CD4-positive, alpha-beta T cell (primary cell): ENCODE measurements at regions not wholly inside any gene's neighbourhood (a gene's known extent, or its start where the extent isn't known, plus 50 kb on each side); places are given as distances from the start of the nearest gene placed in this dataset.

Experiments
- ATAC-seq: fragments of 200-7000 bp; cut with Tn5 transposase; one replicate; pipeline ENCODE4 v1.10.0; 2022; ENCODE audit warnings: mild to moderate bottlenecking; ENCODE audit not compliant: poor library complexity
- CTCF ChIA-PET: fragments of 350-600 bp; sonication (Branson Sonifier 250); formaldehyde crosslinking; loops from one replicate; lab custom pipeline; 2021; ENCODE audit warnings: antibody characterized with exemption, inconsistent platforms; lab: Charles Lee
- POLR2A ChIA-PET: fragments of 350-600 bp; sonication (Branson Sonifier 250); formaldehyde crosslinking; loops from one replicate; lab custom pipeline; 2021; ENCODE audit warnings: antibody characterized with exemption, inconsistent platforms; lab: Charles Lee
- DNase-seq, 14 experiments: peaks; one replicate each; pipeline ENCODE4 v3.0.0-alpha.2; 2013 to 2020; ENCODE audit warnings: mixed read lengths in 2 of 14
- H3K27ac ChIP-seq, 2 donors: one replicate each; pipeline versions ENCODE4 v1.5.1 to v1.7.0; 2013; ENCODE audit warnings: low read length in 2 of 2, low read depth in 1 of 2, mild to moderate bottlenecking in 1 of 2
- H3K27me3 ChIP-seq, 2 experiments: 1 replicate in 1 of 2; 2 replicates in 1 of 2; pipeline versions ENCODE4 v1.6.1 to v1.7.0; 2013; ENCODE audit warnings: low read length in 2 of 2, control low read depth in 1 of 2, mild to moderate bottlenecking in 1 of 2, moderate library complexity in 1 of 2; ENCODE audit not compliant: insufficient read depth in 2 of 2, control insufficient read depth in 1 of 2
- H3K36me3 ChIP-seq: one replicate; pipeline ENCODE4 v1.6.1; 2013; ENCODE audit warnings: low read length, control low read depth; ENCODE audit not compliant: insufficient read depth
- H3K4me1 ChIP-seq: one replicate; pipeline ENCODE4 v1.6.1; 2013; ENCODE audit warnings: low read length, control low read depth; ENCODE audit not compliant: insufficient read depth
- H3K4me3 ChIP-seq: one replicate; pipeline ENCODE4 v1.5.1; 2013; ENCODE audit warnings: mild to moderate bottlenecking, low read length, moderate library complexity
- H3K9me3 ChIP-seq, 2 experiments: 1 replicate in 1 of 2; 2 replicates in 1 of 2; pipeline versions ENCODE4 v1.6.1 to v1.7.0; 2013; ENCODE audit warnings: low read length in 2 of 2, mild to moderate bottlenecking in 2 of 2, control low read depth in 1 of 2, moderate library complexity in 1 of 2; ENCODE audit not compliant: control insufficient read depth in 1 of 2, insufficient read depth in 1 of 2
- H3K27ac Mint-ChIP-seq: one replicate; pipeline ENCODE4 v1.8.0; 2020; ENCODE audit warnings: mixed read lengths
- H3K27me3 Mint-ChIP-seq: one replicate; pipeline ENCODE4 v1.8.0; 2021; ENCODE audit warnings: mixed read lengths
- H3K36me3 Mint-ChIP-seq: one replicate; pipeline ENCODE4 v1.8.0; 2021; ENCODE audit warnings: low read depth, mixed read lengths
- H3K4me1 Mint-ChIP-seq: one replicate; pipeline ENCODE4 v1.8.0; 2021; ENCODE audit warnings: low read depth, mixed read lengths
- H3K4me3 Mint-ChIP-seq: one replicate; pipeline ENCODE4 v1.8.0; 2020; ENCODE audit warnings: mild to moderate bottlenecking, mixed read lengths
- H3K9me3 Mint-ChIP-seq: one replicate; pipeline ENCODE4 v1.8.0; 2020; ENCODE audit warnings: mixed read lengths
- intact Hi-C, 2 experiments: fragments of 100-400 bp; cut with DNase I in 1 of 2; cut with micrococcal nuclease in 1 of 2; formaldehyde crosslinking; loops; one replicate each; pipeline versions ENCODE4 v1.15.1 to v1.9.0; 2023 to 2025; cut with DNase I, micrococcal nuclease
- TF ChIP-seq, protein P1 (sequence below): fragments of 200-600 bp; IDR thresholded peaks from one replicate; pipeline ENCODE4 v1.8.0; 2022; ENCODE audit warnings: antibody characterized with exemption, mild to moderate bottlenecking

DNA sequence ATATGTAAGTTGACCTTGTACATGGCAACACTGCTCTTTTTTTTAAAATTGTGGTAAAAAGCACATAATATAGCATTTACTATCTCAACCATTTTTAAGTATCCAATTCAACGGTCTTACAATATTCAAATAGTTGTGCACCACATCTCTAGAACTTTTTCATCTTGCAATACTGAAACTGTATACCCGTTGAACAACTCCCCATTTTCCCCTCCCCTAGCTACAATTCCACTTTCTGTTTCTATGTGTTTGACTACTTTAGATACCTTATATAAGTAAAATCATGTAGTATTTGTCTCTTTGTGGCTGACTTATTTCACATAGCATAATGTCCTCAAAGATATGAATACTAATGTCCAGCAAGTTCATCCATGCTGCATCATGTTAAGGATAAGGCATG is 452.1 kb downstream of the TXNL1 start:
- H3K9me3 Mint-ChIP-seq: peaks cover 2% of the 10 kb centered on the region
- DNase-seq: no peak
- no peak overlapping the region for H3K4me3 ChIP-seq
- CTCF ChIA-PET: no interaction called here
- no peaks in the 10 kb centered on the region for H3K4me1 Mint-ChIP-seq
- intact Hi-C loops: no loop called here
- H3K36me3 ChIP-seq: no peaks in the 10 kb centered on the region
- H3K36me3 Mint-ChIP-seq: no peaks in the 10 kb centered on the region
- no peak for ATAC-seq
- no peaks in the 10 kb centered on the region for H3K27me3 ChIP-seq
- H3K9me3 ChIP-seq: no peaks in the 10 kb centered on the region
- no peaks in the 10 kb centered on the region for H3K27me3 Mint-ChIP-seq
- H3K27ac Mint-ChIP-seq: no peak overlapping the region
- POLR2A ChIA-PET: no interaction called here
- TF ChIP-seq, protein P1, sequence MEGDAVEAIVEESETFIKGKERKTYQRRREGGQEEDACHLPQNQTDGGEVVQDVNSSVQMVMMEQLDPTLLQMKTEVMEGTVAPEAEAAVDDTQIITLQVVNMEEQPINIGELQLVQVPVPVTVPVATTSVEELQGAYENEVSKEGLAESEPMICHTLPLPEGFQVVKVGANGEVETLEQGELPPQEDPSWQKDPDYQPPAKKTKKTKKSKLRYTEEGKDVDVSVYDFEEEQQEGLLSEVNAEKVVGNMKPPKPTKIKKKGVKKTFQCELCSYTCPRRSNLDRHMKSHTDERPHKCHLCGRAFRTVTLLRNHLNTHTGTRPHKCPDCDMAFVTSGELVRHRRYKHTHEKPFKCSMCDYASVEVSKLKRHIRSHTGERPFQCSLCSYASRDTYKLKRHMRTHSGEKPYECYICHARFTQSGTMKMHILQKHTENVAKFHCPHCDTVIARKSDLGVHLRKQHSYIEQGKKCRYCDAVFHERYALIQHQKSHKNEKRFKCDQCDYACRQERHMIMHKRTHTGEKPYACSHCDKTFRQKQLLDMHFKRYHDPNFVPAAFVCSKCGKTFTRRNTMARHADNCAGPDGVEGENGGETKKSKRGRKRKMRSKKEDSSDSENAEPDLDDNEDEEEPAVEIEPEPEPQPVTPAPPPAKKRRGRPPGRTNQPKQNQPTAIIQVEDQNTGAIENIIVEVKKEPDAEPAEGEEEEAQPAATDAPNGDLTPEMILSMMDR: no peak
- H3K4me3 Mint-ChIP-seq: no peak overlapping the region
- no peak overlapping the region for H3K27ac ChIP-seq
- H3K4me1 ChIP-seq: no peaks in the 10 kb centered on the region

DNA sequence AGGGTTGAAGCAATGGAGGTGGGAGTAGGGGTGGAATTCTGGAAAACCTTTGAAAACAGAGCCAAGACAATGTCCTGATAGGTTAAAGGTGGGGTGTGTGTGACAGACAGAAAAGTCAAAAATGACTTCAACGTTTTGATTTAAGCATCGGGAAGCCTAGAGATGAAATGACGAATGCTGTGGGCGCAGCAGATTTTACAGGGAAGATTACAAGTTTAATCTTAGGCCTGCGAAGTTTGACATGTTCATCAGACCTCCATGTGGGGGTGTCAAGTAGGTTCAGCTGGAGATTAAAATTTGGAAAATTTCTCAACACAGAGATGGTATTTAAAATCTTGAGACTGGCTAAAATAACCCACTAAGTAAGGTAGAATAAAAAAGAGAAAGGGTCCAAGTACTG is 453.3 kb downstream of the TXNL1 start:
- H3K27ac ChIP-seq: no peak overlapping the region
- no peak overlapping the region for H3K4me3 ChIP-seq
- no peaks in the 10 kb centered on the region for H3K27me3 Mint-ChIP-seq
- ChIA-PET CTCF (no interaction called here), POLR2A (no interaction called here)
- no peak for DNase-seq
- no peaks in the 10 kb centered on the region for H3K36me3 ChIP-seq
- H3K4me3 Mint-ChIP-seq: no peak overlapping the region
- no peak overlapping the region for H3K27ac Mint-ChIP-seq
- no peaks in the 10 kb centered on the region for H3K9me3 ChIP-seq
- ATAC-seq: no peak
- TF ChIP-seq, protein P1: no peak
- intact Hi-C loops: no loop called here
- H3K36me3 Mint-ChIP-seq: no peaks in the 10 kb centered on the region
- no peaks in the 10 kb centered on the region for H3K27me3 ChIP-seq
- peaks cover 2% of the 10 kb centered on the region for H3K9me3 Mint-ChIP-seq
- H3K4me1 Mint-ChIP-seq: no peaks in the 10 kb centered on the region
- H3K4me1 ChIP-seq: no peaks in the 10 kb centered on the region

DNA sequence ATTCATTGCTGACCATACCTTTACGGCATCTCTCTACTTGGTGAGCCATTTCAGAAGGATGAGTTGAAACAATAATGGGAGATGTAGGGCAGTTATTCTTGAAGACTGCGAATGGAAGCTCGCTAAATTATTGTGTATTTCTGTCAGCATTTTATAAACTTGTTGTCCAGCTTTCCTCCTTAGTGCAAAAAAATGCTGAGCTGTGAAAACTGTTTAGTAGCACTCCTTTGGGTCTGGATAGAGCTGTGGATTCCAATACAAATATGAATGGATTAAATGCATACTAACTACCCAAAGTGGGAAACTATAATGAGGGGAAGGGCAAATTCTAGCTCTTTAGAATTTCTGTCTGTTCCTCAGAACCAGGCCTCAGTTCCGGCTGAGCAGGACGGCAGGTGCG is 461.6 kb downstream of the TXNL1 start:
- H3K27ac Mint-ChIP-seq: no peak overlapping the region
- ChIA-PET CTCF (no interaction called here), POLR2A (no interaction called here)
- Histone ChIP-seq H3K36me3 (no peaks in the 10 kb centered on the region), H3K27ac (no peak overlapping the region), H3K4me1 (no peaks in the 10 kb centered on the region), H3K9me3 (no peaks in the 10 kb centered on the region), H3K4me3 (no peak overlapping the region), H3K27me3 (no peaks in the 10 kb centered on the region)
- ATAC-seq (no peak), DNase-seq (no peak)
- no peak overlapping the region for H3K4me3 Mint-ChIP-seq
- H3K36me3 Mint-ChIP-seq: no peaks in the 10 kb centered on the region
- H3K9me3 Mint-ChIP-seq: no peaks in the 10 kb centered on the region
- H3K27me3 Mint-ChIP-seq: no peaks in the 10 kb centered on the region
- TF ChIP-seq, protein P1: no peak
- intact Hi-C loops: no loop called here
- no peaks in the 10 kb centered on the region for H3K4me1 Mint-ChIP-seq
